Endothelial cell of umbilical vein (primary cell): ENCODE measurements at regions not wholly inside any gene's neighbourhood (a gene's known extent, or its start where the extent isn't known, plus 50 kb on each side); places are given as distances from the start of the nearest gene placed in this dataset.

Experiments
- FOS ChIP-seq: IDR thresholded peaks from 2 replicates; pipeline ENCODE4 v1.6.1; 2011; ENCODE audit warnings: mild to moderate bottlenecking, low read length, moderate library complexity, borderline replicate concordance; ENCODE audit not compliant: insufficient read depth
- POLR2A ChIP-seq: IDR thresholded peaks from 2 replicates; pipeline ENCODE4 v1.6.1; 2012; ENCODE audit warnings: low read depth, mild to moderate bottlenecking, control low read depth, low read length
- TF ChIP-seq, protein P1 (sequence below), 2 donors: IDR thresholded peaks; 1 replicate in 1 of 2; 2 replicates in 1 of 2; pipeline ENCODE4 v1.5.1; 2011; ENCODE audit warnings: low read length in 2 of 2, mild to moderate bottlenecking in 2 of 2, moderate library complexity in 2 of 2, control low read depth in 1 of 2, inconsistent platforms in 1 of 2, low read depth in 1 of 2; ENCODE audit not compliant: insufficient read depth in 1 of 2; ENCODE audit errors: extremely low read depth in 1 of 2

DNA sequence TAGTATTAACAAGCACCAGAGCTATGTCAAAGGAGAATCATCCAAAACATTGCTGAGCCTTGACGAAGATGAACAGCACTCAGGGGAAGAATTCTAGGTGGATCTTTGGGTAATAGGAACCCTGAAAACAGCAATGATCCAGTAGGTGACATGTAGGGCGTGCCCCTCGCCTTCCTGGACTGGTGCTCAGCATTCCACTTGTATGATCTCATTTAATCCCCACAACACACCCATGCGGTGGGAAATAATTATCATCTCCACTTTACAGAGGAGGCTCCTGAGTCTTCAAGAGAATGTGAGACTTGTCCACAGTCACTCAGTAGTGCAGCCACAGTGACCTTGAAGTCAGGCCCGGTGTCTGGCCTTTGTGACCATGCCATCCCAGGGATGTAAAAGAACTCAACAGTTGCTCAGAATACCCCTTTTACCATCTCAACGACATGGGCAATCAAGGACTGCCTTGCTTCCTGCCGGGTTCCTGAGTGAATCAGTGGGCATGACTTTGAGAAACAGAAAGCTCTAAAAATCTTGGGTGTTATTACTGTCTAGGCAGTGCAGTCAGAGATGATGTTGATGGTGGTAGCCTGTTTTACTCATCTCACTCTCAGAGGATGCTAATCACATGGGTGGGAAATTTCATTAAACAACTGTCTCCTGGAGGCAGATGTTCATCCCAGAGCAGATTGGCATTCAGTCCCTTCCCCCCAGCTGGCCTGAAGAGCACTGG, 161.6 kb downstream of the BCL11A start:
- TF ChIP-seq POLR2A (no peak), FOS (no peak)
- TF ChIP-seq, protein P1, sequence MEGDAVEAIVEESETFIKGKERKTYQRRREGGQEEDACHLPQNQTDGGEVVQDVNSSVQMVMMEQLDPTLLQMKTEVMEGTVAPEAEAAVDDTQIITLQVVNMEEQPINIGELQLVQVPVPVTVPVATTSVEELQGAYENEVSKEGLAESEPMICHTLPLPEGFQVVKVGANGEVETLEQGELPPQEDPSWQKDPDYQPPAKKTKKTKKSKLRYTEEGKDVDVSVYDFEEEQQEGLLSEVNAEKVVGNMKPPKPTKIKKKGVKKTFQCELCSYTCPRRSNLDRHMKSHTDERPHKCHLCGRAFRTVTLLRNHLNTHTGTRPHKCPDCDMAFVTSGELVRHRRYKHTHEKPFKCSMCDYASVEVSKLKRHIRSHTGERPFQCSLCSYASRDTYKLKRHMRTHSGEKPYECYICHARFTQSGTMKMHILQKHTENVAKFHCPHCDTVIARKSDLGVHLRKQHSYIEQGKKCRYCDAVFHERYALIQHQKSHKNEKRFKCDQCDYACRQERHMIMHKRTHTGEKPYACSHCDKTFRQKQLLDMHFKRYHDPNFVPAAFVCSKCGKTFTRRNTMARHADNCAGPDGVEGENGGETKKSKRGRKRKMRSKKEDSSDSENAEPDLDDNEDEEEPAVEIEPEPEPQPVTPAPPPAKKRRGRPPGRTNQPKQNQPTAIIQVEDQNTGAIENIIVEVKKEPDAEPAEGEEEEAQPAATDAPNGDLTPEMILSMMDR (IDR thresholded peaks at IDR 0.05; ENCODE audit: extremely low read depth in 1 of 2, insufficient read depth in 1 of 2, low read depth in 1 of 2, low read length in 2 of 2) = no peak
